ENCODE measurements at regions not wholly inside any gene's neighbourhood (a gene's known extent, or its start where the extent isn't known, plus 50 kb on each side); places are given as distances from the start of the nearest gene placed in this dataset.

DNA sequence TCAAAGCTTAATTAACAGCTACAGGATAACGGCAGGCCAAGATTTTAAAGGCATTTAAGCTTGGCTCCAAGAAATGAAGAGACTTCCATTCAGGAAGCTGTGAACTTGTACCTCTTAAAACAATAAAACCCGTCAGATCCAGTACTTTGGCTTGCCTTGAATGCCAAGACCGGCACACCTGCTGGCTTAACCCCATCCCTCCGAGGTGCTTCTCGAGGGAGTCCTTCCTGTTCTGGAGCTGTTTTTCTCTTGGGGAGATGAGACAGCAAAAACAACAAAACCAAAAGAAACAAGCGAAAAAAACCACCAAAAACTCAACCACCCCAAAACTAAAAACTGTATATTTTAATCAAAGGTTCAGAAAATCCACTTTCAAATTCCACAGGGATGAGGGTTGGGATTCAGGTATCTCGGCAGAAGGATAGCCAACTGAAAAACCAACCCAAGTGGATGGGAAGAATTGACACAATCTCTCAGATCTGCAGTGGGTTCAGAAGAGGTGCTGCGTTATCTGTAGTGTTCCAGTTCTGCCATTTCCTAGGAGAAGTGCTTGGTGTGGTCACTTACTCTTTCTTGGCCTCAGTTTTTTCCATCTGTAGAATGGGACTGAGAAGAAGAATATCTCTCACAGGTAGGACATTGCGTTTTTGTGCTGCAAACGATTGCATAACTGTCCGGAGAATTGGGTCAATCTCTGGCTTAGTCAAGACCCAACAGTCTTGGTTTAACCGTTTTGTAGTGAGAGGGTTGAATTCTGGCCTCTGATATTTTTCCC, 420.1 kb downstream of the VRK1 start:
- ChIA-PET CTCF (interaction anchor here (0.6 to 1.3 kb wide), 5 partner anchors 34 to 1987 kb away, joined by 3 to 5 read pairs (median 4); no protein-coding TSS in a partner anchor), POLR2A (interaction anchor here (0.6 kb wide), 2 partner anchors 41 to 485 kb away, joined by 3 to 4 read pairs; no protein-coding TSS in a partner anchor)
- no peaks in the 10 kb centered on the region for H3K9me3 Mint-ChIP-seq
- TF ChIP-seq SP1 (CRISPR knock-in tag; conservative IDR thresholded peaks at IDR 0.05): no peak
- TF ChIP-seq, protein P1, sequence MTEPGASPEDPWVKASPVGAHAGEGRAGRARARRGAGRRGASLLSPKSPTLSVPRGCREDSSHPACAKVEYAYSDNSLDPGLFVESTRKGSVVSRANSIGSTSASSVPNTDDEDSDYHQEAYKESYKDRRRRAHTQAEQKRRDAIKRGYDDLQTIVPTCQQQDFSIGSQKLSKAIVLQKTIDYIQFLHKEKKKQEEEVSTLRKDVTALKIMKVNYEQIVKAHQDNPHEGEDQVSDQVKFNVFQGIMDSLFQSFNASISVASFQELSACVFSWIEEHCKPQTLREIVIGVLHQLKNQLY (CRISPR knock-in tag; IDR thresholded peaks at IDR 0.05): no peak
- TF ChIP-seq GRHL2 (CRISPR knock-in tag; IDR thresholded peaks at IDR 0.05; ENCODE audit: insufficient replicate concordance, severe bottlenecking): no peak
- TF ChIP-seq, protein P2, sequence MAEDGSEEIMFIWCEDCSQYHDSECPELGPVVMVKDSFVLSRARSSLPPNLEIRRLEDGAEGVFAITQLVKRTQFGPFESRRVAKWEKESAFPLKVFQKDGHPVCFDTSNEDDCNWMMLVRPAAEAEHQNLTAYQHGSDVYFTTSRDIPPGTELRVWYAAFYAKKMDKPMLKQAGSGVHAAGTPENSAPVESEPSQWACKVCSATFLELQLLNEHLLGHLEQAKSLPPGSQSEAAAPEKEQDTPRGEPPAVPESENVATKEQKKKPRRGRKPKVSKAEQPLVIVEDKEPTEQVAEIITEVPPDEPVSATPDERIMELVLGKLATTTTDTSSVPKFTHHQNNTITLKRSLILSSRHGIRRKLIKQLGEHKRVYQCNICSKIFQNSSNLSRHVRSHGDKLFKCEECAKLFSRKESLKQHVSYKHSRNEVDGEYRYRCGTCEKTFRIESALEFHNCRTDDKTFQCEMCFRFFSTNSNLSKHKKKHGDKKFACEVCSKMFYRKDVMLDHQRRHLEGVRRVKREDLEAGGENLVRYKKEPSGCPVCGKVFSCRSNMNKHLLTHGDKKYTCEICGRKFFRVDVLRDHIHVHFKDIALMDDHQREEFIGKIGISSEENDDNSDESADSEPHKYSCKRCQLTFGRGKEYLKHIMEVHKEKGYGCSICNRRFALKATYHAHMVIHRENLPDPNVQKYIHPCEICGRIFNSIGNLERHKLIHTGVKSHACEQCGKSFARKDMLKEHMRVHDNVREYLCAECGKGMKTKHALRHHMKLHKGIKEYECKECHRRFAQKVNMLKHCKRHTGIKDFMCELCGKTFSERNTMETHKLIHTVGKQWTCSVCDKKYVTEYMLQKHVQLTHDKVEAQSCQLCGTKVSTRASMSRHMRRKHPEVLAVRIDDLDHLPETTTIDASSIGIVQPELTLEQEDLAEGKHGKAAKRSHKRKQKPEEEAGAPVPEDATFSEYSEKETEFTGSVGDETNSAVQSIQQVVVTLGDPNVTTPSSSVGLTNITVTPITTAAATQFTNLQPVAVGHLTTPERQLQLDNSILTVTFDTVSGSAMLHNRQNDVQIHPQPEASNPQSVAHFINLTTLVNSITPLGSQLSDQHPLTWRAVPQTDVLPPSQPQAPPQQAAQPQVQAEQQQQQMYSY (CRISPR knock-in tag; IDR thresholded peaks at IDR 0.05): no peak
- no peak for TF ChIP-seq EMX1 (CRISPR knock-in tag; IDR thresholded peaks at IDR 0.05)
- no peak for TF ChIP-seq NFATC4 (CRISPR knock-in tag; IDR thresholded peaks at IDR 0.05)
- TF ChIP-seq NR2C2 (CRISPR knock-in tag; IDR thresholded peaks at IDR 0.05): no peak
- TF ChIP-seq, protein P3, sequence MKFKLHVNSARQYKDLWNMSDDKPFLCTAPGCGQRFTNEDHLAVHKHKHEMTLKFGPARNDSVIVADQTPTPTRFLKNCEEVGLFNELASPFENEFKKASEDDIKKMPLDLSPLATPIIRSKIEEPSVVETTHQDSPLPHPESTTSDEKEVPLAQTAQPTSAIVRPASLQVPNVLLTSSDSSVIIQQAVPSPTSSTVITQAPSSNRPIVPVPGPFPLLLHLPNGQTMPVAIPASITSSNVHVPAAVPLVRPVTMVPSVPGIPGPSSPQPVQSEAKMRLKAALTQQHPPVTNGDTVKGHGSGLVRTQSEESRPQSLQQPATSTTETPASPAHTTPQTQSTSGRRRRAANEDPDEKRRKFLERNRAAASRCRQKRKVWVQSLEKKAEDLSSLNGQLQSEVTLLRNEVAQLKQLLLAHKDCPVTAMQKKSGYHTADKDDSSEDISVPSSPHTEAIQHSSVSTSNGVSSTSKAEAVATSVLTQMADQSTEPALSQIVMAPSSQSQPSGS (CRISPR knock-in tag; IDR thresholded peaks at IDR 0.05; ENCODE audit: borderline replicate concordance, low read depth): no peak
- TF ChIP-seq, protein P4, sequence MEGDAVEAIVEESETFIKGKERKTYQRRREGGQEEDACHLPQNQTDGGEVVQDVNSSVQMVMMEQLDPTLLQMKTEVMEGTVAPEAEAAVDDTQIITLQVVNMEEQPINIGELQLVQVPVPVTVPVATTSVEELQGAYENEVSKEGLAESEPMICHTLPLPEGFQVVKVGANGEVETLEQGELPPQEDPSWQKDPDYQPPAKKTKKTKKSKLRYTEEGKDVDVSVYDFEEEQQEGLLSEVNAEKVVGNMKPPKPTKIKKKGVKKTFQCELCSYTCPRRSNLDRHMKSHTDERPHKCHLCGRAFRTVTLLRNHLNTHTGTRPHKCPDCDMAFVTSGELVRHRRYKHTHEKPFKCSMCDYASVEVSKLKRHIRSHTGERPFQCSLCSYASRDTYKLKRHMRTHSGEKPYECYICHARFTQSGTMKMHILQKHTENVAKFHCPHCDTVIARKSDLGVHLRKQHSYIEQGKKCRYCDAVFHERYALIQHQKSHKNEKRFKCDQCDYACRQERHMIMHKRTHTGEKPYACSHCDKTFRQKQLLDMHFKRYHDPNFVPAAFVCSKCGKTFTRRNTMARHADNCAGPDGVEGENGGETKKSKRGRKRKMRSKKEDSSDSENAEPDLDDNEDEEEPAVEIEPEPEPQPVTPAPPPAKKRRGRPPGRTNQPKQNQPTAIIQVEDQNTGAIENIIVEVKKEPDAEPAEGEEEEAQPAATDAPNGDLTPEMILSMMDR (IDR thresholded peaks at IDR 0.05): no peak
- no peak for TF ChIP-seq ATF1 (CRISPR knock-in tag; IDR thresholded peaks at IDR 0.05)
- TF ChIP-seq, protein P5, sequence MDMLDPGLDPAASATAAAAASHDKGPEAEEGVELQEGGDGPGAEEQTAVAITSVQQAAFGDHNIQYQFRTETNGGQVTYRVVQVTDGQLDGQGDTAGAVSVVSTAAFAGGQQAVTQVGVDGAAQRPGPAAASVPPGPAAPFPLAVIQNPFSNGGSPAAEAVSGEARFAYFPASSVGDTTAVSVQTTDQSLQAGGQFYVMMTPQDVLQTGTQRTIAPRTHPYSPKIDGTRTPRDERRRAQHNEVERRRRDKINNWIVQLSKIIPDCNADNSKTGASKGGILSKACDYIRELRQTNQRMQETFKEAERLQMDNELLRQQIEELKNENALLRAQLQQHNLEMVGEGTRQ (CRISPR knock-in tag; IDR thresholded peaks at IDR 0.05): no peak
- TF ChIP-seq FOXK1 (CRISPR knock-in tag; IDR thresholded peaks at IDR 0.05): no peak
- TF ChIP-seq ESRRA (CRISPR knock-in tag; IDR thresholded peaks at IDR 0.05; ENCODE audit: borderline replicate concordance): no peak
- TF ChIP-seq ZNF671 (CRISPR knock-in tag; IDR thresholded peaks at IDR 0.05): no peak
- DNase-seq (ENCODE audit: low spot score) (no peak), ATAC-seq (no peak)
- peaks cover 9% of the 10 kb centered on the region for H3K27me3 Mint-ChIP-seq (ENCODE audit: low read depth)
- H3K36me3 Mint-ChIP-seq: no peaks in the 10 kb centered on the region
- H3K27ac Mint-ChIP-seq: peak overlapping the region; percentile 17; the same call in 1 of the 2 replicates
- H3K4me3 Mint-ChIP-seq: peak overlapping the region; percentile 72
- peaks cover 40% of the 10 kb centered on the region for H3K4me1 Mint-ChIP-seq

GRCh38 chr14:97218274-97218673, 421.1 kb downstream of the VRK1 start:
- DNase-seq (ENCODE audit: low spot score) (peak; percentile 49), ATAC-seq (peak; percentile 36)
- Mint-ChIP-seq H3K36me3 (no peaks in the 10 kb centered on the region), H3K27ac (peak overlapping the region; percentile 41; the same call in 1 of the 2 replicates), H3K27me3 (ENCODE audit: low read depth) (peaks cover 9% of the 10 kb centered on the region), H3K9me3 (no peaks in the 10 kb centered on the region), H3K4me3 (peak overlapping the region; percentile 72), H3K4me1 (peaks cover 45% of the 10 kb centered on the region)
- ChIA-PET POLR2A (interaction anchor here (0.6 kb wide), 2 partner anchors 42 to 485 kb away, joined by 3 to 4 read pairs; no protein-coding TSS in a partner anchor), CTCF (interaction anchor here (0.6 to 1.3 kb wide), 7 partner anchors 32 to 1986 kb away, joined by 3 to 5 read pairs (median 4); no protein-coding TSS in a partner anchor)
- TF ChIP-seq, protein P4 (IDR thresholded peaks at IDR 0.05): no peak
- TF ChIP-seq ZNF396 (CRISPR knock-in tag; IDR thresholded peaks at IDR 0.05; ENCODE audit: borderline replicate concordance) (no peak), GTF2I (CRISPR knock-in tag; conservative IDR thresholded peaks at IDR 0.05) (no peak), NR3C1 (CRISPR knock-in tag; conservative IDR thresholded peaks at IDR 0.05; ENCODE audit: low read depth) (no peak), RORB (CRISPR knock-in tag; IDR thresholded peaks at IDR 0.05) (no peak), SMAD3 (CRISPR knock-in tag; IDR thresholded peaks at IDR 0.05; ENCODE audit: borderline replicate concordance) (no peak), FOXK1 (CRISPR knock-in tag; IDR thresholded peaks at IDR 0.05) (no peak)
- TF ChIP-seq, protein P6, sequence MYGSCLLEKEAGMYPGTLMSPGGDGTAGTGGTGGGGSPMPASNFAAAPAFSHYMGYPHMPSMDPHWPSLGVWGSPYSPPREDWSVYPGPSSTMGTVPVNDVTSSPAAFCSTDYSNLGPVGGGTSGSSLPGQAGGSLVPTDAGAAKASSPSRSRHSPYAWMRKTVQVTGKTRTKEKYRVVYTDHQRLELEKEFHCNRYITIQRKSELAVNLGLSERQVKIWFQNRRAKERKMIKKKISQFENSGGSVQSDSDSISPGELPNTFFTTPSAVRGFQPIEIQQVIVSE (CRISPR knock-in tag; IDR thresholded peaks at IDR 0.05; ENCODE audit: borderline replicate concordance): no peak
- TF ChIP-seq, protein P7, sequence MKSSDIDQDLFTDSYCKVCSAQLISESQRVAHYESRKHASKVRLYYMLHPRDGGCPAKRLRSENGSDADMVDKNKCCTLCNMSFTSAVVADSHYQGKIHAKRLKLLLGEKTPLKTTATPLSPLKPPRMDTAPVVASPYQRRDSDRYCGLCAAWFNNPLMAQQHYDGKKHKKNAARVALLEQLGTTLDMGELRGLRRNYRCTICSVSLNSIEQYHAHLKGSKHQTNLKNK (CRISPR knock-in tag; IDR thresholded peaks at IDR 0.05): no peak

All from WTC11 (cell line).